ENCODE measurements at regions not wholly inside any gene's neighbourhood (a gene's known extent, or its start where the extent isn't known, plus 50 kb on each side); places are given as distances from the start of the nearest gene placed in this dataset.
"Not testable (repeated sequence)": the region's sequence is repeated elsewhere in the genome, so short reads cannot be mapped to it uniquely, and the experiment has no call there.

DNA sequence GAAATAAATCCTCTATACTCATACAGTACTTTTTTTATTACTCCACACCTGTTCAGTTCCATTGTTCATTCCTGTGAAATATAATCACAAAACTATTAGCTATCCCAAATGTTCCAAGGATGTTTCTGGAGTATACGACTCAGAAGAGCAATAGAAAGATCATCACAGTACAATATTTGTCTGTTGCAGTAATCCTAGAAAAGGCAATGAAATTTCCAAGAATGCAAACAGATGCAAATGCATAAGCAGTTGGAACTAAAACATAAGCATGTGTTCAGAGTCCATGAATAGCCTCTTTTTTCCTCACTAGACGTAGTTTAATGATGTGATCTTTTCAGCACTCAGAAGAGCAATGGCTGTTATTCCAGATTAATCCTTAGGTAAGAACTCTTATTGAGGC is 55.2 kb downstream of the RTL3 start:
- Mint-ChIP-seq H3K27me3 (ENCODE audit: low read depth) (no peaks in the 10 kb centered on the region), H3K9me3 (no peaks in the 10 kb centered on the region), H3K36me3 (ENCODE audit: insufficient read depth) (no peaks in the 10 kb centered on the region), H3K4me1 (ENCODE audit: low read depth) (no peaks in the 10 kb centered on the region), H3K4me3 (no peak overlapping the region)
- DNase-seq (no peak), ATAC-seq (no peak)

DNA sequence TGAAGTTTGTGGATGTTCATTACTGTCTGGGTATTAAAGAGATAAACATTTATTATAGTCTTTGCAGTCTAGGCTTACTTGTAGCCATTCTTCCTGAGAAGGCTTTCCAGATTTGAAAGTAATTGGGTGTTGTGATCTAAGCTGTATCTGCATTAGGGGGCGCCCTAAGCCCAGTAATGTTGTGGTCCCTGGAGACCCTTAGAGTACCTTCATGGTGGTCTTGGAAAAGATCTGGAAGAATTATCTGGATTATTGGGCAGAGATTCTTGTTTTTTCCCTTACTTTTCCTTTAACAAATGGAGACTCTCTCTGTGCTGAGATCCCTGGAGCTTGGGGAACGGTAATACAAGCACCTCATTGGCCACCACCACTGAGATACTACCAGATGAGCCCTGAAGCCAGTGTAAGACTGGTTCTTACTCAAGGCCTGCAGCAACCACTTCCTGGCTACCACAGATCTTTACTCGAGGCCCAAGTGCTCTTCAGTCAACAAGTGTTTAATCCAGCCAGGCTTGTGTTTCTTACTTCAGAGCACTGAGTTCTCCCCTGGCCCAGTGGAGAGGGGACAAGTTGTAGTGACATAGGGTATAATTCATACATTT is 63.1 kb downstream of the RTL3 start:
- Mint-ChIP-seq H3K36me3 (ENCODE audit: insufficient read depth) (peaks cover 3% of the 10 kb centered on the region), H3K27me3 (ENCODE audit: low read depth) (no peaks in the 10 kb centered on the region), H3K9me3 (peaks cover 6% of the 10 kb centered on the region), H3K4me3 (no peak overlapping the region), H3K4me1 (ENCODE audit: low read depth) (no peaks in the 10 kb centered on the region)
- no peak for DNase-seq
- ATAC-seq = no peak

DNA sequence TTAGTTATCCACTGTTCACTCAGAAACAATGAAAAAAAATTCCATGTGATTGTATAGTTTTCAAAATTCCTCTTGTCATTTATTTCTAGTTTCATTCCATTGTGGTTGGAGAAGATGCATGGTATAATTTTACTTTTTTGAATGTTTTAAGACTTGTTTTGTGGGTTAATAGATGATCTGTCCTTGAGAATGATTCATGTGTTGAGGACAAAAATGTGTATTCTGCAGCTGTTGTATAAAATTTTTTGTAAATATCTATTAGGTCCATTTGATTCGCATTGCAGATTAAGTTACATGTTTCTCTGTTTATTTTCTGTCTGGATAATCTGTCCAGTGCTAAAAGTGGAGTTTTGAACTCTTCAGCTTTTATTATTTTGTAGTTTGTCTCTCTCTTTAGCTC is 65.4 kb downstream of the RTL3 start:
- H3K27me3 Mint-ChIP-seq (ENCODE audit: low read depth) = no peaks in the 10 kb centered on the region
- peaks cover 6% of the 10 kb centered on the region for H3K9me3 Mint-ChIP-seq
- ATAC-seq (no peak), DNase-seq (no peak)
- peaks cover 3% of the 10 kb centered on the region for H3K36me3 Mint-ChIP-seq (ENCODE audit: insufficient read depth)
- H3K4me3 Mint-ChIP-seq = no peak overlapping the region
- no peaks in the 10 kb centered on the region for H3K4me1 Mint-ChIP-seq (ENCODE audit: low read depth)

DNA sequence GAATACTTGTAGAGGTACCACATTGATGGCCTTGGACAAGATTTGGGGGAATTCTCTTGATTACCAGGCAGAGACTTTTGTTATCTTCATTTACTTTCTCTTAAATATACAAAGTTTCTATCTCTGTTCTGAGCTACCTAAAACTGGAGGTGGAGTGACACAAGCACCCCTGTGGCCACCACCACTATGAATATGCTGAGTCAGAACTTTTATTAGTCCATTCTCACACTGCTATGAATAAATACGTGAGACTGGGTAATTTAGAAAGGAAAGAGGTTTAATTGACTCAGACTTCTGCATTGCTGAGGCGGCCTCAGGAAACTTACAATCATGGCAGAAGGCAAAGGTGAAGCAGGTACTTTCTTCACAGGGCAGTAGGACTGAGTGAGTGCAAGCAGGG is 67.1 kb downstream of the RTL3 start:
- peaks cover 3% of the 10 kb centered on the region for H3K36me3 Mint-ChIP-seq (ENCODE audit: insufficient read depth)
- ATAC-seq = no peak
- no peak for DNase-seq
- no peak overlapping the region for H3K4me3 Mint-ChIP-seq
- H3K27me3 Mint-ChIP-seq (ENCODE audit: low read depth) = no peaks in the 10 kb centered on the region
- peaks cover 6% of the 10 kb centered on the region for H3K9me3 Mint-ChIP-seq
- H3K4me1 Mint-ChIP-seq (ENCODE audit: low read depth) = no peaks in the 10 kb centered on the region

DNA sequence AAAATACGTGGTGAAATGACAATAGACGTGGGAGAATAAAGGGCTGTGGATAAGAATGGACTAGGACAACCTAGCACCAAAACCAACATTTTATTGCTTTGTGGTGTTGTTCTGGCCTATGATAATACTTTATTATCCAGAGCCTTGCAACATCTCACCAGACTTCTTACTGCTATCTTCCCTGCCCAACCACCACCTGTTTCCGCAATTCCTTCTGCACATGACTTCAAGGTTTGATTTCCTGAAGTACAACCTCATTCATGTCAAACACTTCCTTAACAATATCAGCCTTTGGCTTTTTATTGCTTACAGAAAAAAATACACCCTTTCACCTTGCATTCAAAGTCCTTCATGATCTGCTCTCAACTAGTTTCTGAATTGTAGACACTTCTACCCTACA is 84.8 kb downstream of the RTL3 start:
- DNase-seq = no peak
- no peak for ATAC-seq
- no peak overlapping the region for H3K4me3 Mint-ChIP-seq
- H3K4me1 Mint-ChIP-seq (ENCODE audit: low read depth) = no peaks in the 10 kb centered on the region
- no peaks in the 10 kb centered on the region for H3K36me3 Mint-ChIP-seq (ENCODE audit: insufficient read depth)
- no peaks in the 10 kb centered on the region for H3K9me3 Mint-ChIP-seq
- no peaks in the 10 kb centered on the region for H3K27me3 Mint-ChIP-seq (ENCODE audit: low read depth)

DNA sequence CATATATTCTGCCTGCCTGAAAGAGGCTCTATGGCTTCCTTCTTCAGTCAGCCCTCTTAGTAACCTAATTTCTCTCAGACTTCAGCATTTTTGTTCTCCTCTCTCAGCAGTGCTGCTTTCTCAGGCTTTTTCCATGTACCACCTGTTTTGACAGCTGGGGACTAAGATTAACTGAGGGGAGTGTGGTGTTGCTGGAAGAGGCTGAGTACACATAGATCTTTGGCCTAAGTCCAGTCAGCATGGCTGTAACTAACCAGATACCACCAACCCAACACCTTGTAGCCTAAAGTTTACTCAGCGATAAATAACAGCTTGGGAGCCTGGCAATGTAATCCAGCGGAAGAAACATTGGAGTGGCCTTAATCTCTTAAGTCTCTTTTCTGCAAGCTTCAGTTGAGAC is 85.5 kb downstream of the RTL3 start:
- Mint-ChIP-seq H3K27me3 (ENCODE audit: low read depth) (no peaks in the 10 kb centered on the region), H3K4me3 (no peak overlapping the region), H3K4me1 (ENCODE audit: low read depth) (no peaks in the 10 kb centered on the region), H3K36me3 (ENCODE audit: insufficient read depth) (no peaks in the 10 kb centered on the region), H3K9me3 (no peaks in the 10 kb centered on the region)
- DNase-seq (no peak), ATAC-seq (no peak)

DNA sequence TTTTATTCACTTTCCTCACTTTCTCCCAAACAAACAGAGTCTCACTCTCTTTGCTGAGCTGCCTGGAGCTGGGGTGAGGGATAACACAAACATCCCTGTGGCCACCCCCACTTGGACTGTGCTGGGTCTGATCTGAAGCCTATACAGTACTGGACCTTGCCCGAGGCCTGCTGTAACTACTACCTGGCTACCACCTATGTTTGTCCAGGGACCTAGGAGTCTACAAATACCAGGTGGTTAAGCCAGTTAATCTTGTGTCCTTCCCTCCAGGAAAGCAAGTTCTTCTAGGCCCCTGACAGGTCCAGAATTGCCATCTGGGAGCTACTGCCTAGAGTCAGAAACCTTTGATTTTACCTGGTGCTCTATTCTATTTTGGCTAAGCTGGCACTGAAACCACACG is 87.3 kb downstream of the RTL3 start:
- Mint-ChIP-seq H3K36me3 (ENCODE audit: insufficient read depth) (no peaks in the 10 kb centered on the region), H3K9me3 (no peaks in the 10 kb centered on the region), H3K27me3 (ENCODE audit: low read depth) (no peaks in the 10 kb centered on the region), H3K4me1 (ENCODE audit: low read depth) (no peaks in the 10 kb centered on the region), H3K4me3 (no peak overlapping the region)
- DNase-seq (no peak), ATAC-seq (no peak)

DNA sequence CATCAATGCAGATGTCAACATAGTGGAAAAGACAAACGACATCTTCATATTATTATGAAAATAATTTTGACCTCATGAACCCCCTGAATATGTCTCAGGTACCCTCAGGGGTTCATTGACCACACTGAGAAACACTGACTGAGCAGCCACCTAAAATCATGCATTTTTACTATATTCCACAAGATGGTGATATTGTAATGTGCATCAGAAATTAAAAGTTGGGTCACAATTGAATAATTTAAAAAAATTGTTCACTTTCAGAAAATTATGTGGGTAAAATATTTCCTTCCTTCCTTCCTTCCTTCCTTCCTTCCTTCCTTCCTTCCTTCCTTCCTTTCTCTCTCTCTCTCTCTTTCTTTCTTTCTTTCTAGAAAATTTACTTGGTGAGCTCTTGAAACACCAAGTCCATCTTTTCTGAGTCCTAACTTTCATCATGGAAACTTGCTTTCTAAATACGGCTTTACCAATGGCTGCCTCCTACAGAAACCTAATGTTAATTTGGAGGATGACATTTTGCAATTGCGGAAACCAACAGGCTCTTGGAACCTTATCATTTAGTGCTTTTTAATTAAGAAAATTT is 103.6 kb downstream of the RTL3 start:
- no peaks in the 10 kb centered on the region for H3K36me3 Mint-ChIP-seq (ENCODE audit: insufficient read depth)
- no peak for ATAC-seq
- H3K4me3 Mint-ChIP-seq = no peak overlapping the region
- no peak for DNase-seq
- no peaks in the 10 kb centered on the region for H3K9me3 Mint-ChIP-seq
- H3K27me3 Mint-ChIP-seq (ENCODE audit: low read depth) = no peaks in the 10 kb centered on the region
- H3K4me1 Mint-ChIP-seq (ENCODE audit: low read depth) = peaks cover 3% of the 10 kb centered on the region

DNA sequence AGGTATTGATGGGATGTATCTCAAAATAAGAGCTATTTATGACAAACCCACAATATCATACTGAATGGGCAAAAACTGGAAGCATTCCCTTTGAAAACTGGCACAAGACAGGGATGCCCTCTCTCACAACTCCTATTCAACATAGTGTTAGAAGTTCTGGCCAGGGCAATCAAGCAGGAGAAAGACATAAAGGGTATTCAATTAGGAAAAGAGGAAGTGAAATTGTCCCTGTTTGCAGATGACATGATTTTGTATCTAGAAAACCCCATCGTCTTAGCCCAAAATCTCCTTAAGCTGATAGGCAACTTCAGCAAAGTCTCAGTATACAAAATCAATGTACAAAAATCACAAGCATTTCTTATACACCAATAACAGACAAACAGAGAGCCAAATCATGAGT is 106.5 kb downstream of the RTL3 start:
- DNase-seq; H3K4me3 Mint-ChIP-seq; H3K36me3 Mint-ChIP-seq (ENCODE audit: insufficient read depth); ATAC-seq; H3K27me3 Mint-ChIP-seq (ENCODE audit: low read depth); H3K4me1 Mint-ChIP-seq (ENCODE audit: low read depth); H3K9me3 Mint-ChIP-seq: not testable (repeated sequence)

DNA sequence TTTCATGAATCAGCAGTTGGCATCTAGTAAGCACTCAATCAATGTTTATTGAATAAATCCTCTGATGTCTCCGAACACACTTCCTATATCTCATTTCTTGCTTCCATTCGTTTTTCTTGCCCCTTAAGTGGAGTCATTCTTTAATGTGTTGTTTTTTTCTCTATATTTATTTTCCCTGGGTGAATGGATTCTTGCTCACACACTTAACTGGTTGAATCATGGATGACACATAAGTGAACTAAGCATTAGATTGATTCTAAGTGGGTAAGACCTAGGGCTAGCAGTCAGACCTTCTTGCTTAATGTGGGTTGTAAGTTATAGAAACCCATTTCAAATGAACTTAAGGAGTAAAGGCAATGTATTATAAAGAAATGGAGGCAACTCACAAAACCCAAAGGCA is 111.1 kb downstream of the RTL3 start:
- H3K36me3 Mint-ChIP-seq (ENCODE audit: insufficient read depth) = no peaks in the 10 kb centered on the region
- no peak for DNase-seq
- no peak overlapping the region for H3K4me3 Mint-ChIP-seq
- peak; percentile 59 to 62 for ATAC-seq
- H3K9me3 Mint-ChIP-seq = peaks cover 11% of the 10 kb centered on the region
- no peaks in the 10 kb centered on the region for H3K27me3 Mint-ChIP-seq (ENCODE audit: low read depth)
- peaks cover 4% of the 10 kb centered on the region for H3K4me1 Mint-ChIP-seq (ENCODE audit: low read depth)

DNA sequence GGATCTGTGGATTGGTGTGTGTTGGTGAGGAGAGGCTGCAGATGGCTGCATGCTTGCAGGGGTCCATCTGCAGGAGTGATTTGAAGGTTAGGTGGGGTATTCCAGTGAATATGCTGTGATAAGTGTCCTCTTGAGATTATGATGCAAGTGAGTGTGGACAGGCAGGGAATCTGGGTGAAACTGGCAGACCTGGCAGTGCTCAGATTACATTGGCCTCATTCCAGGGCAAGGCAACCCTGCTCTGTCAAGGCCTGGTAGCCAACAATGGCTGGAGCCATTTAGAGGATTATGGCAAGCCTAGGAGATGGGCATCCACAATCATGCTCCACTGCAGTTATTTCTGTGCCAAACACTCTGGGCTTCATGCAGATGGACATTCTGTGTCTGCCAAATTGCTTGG is 113.9 kb downstream of the RTL3 start:
- ATAC-seq = no peak
- H3K4me1 Mint-ChIP-seq (ENCODE audit: low read depth) = peaks cover 4% of the 10 kb centered on the region
- no peaks in the 10 kb centered on the region for H3K36me3 Mint-ChIP-seq (ENCODE audit: insufficient read depth)

DNA sequence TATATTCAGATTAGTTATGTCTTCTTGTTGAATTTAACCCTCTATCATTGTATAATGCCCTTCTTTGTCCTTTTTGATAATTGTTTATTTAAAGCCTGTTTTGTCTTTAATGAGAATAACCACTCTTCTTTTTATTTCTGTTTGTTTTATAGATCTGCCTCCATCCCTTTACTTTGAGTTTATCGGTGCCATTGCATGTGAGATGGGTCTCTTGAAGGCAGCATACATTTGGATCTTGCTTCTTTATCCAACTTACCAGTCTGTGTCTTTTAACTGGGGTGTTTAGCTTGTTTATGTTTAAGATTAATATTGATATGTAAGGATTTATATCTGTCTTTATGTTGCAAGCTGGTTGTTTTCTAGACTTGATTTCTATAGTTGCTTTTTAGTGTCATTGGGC is 115.8 kb downstream of the RTL3 start:
- H3K4me3 Mint-ChIP-seq = no peak overlapping the region

More for the DNA sequence above, 113.9 kb downstream of the RTL3 start:
- H3K4me3 Mint-ChIP-seq = no peak overlapping the region
- no peaks in the 10 kb centered on the region for H3K27me3 Mint-ChIP-seq (ENCODE audit: low read depth)
- no peak for DNase-seq
- H3K9me3 Mint-ChIP-seq = peaks cover 26% of the 10 kb centered on the region

DNA sequence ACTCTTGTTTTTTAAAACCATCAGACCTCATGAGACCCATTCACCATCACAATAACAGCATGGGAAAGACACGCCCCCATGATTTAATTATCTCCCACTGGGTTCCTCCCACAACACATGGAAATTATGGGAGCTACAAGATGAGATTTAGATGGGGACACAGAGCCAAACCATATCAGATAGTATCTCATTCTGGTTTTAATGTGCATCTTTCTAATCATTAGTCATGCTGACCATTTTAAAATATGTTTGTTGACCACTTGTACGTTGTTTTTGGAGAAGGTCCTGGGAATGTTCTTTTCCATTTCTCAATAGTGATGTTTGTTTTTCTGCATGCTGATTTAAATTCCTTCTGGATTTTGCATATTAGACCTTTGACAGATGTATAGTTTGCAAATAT is 119.0 kb downstream of the RTL3 start:
- Mint-ChIP-seq H3K4me3 (no peak overlapping the region), H3K27me3 (ENCODE audit: low read depth) (no peaks in the 10 kb centered on the region), H3K9me3 (peaks cover 30% of the 10 kb centered on the region), H3K4me1 (ENCODE audit: low read depth) (no peaks in the 10 kb centered on the region), H3K36me3 (ENCODE audit: insufficient read depth) (no peaks in the 10 kb centered on the region)
- DNase-seq (no peak), ATAC-seq (no peak)

More for the DNA sequence above, 115.8 kb downstream of the RTL3 start:
- H3K9me3 Mint-ChIP-seq = peaks cover 30% of the 10 kb centered on the region
- ATAC-seq (no peak), DNase-seq (no peak)
- no peaks in the 10 kb centered on the region for H3K27me3 Mint-ChIP-seq (ENCODE audit: low read depth)
- H3K36me3 Mint-ChIP-seq (ENCODE audit: insufficient read depth) = no peaks in the 10 kb centered on the region
- peaks cover 4% of the 10 kb centered on the region for H3K4me1 Mint-ChIP-seq (ENCODE audit: low read depth)

DNA sequence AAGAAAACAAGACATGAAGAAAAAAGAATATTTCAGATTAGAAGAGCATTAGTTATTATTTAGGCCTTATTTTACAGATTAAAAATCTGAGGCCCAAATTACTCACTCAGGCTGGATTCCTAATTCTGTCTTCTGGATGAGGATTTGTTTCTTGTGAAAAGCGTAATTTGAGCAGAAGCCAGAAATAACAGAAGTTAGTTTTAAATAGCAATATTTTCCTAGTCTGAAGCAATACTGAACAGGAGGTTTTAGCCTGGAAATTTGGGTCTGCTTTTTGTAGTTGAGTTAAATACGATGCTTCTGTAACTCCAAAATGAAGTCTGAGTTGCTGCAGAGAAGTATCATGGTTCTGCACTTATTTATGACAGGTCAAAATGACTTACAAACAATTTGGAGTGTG is 124.9 kb downstream of the RTL3 start:
- Mint-ChIP-seq H3K27me3 (ENCODE audit: low read depth) (no peaks in the 10 kb centered on the region), H3K9me3 (no peaks in the 10 kb centered on the region), H3K4me1 (ENCODE audit: low read depth) (peaks cover 7% of the 10 kb centered on the region), H3K4me3 (no peak overlapping the region), H3K36me3 (ENCODE audit: insufficient read depth) (no peaks in the 10 kb centered on the region)
- DNase-seq = no peak
- ATAC-seq = no peak

DNA sequence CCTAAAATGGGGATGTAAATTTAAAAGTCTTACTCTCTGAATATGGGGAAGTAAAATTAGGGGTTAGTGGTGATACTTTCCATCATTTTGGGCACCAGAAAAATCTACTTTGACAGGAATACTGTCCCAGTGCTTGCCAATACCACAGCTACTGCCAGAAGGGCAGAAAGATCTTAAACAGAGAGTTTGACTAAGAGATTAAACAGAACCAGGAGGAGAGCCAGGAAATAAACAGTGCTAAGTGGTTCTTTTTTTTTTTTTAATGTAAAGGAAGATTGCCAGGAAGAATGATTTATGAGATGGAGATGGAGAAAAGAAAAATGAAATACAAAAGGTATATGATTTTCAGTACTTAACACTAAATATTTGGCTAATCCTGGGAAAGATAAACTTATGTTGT is 126.8 kb downstream of the RTL3 start:
- no peaks in the 10 kb centered on the region for H3K9me3 Mint-ChIP-seq
- ATAC-seq (no peak), DNase-seq (no peak)
- peaks cover 11% of the 10 kb centered on the region for H3K4me1 Mint-ChIP-seq (ENCODE audit: low read depth)
- no peaks in the 10 kb centered on the region for H3K36me3 Mint-ChIP-seq (ENCODE audit: insufficient read depth)
- H3K27me3 Mint-ChIP-seq (ENCODE audit: low read depth) = no peaks in the 10 kb centered on the region
- H3K4me3 Mint-ChIP-seq = no peak overlapping the region

DNA sequence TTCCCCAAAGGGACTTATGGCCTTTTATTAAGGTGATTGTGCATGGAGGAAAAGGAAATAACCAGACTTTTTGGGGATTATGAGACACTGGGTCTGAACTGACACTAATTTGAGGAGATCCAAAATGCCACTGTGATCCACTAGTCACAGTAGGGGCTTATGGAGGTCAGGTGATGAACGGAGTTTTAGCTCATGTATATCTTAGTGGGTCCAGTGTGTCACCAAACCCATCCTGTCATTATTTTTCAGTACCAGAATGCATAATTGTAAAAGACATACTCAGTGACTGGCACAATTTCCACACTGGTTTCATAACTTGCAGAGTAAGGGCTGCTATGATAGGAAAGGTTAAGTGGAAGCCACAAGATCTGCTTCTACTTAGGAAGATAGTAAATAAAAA is 131.3 kb downstream of the RTL3 start:
- ATAC-seq (peak; percentile 61 to 68), DNase-seq (no peak)
- H3K27me3 Mint-ChIP-seq (ENCODE audit: low read depth) = no peaks in the 10 kb centered on the region
- no peaks in the 10 kb centered on the region for H3K9me3 Mint-ChIP-seq
- peaks cover 22% of the 10 kb centered on the region for H3K4me1 Mint-ChIP-seq (ENCODE audit: low read depth)
- no peak overlapping the region for H3K4me3 Mint-ChIP-seq
- no peaks in the 10 kb centered on the region for H3K36me3 Mint-ChIP-seq (ENCODE audit: insufficient read depth)
